Panc1 (cell line): ENCODE measurements at regions not wholly inside any gene's neighbourhood (a gene's known extent, or its start where the extent isn't known, plus 50 kb on each side); places are given as distances from the start of the nearest gene placed in this dataset.

Source experiments
- ATAC-seq: fragments of 200-7000 bp; cut with Tn5 transposase; 2 replicates; pipeline ENCODE4 v1.9.1; 2020; ENCODE audit warnings: mild to moderate bottlenecking, moderate library complexity
- BruUV-seq: library from RNA; stranded (reverse); fragments of 400-500 nt; replicated peaks from 2 replicates; lab custom pipeline; 2021; lab: Mats Ljungman, UMichigan
- CTCF ChIA-PET: fragments of 300-600 bp; sonication (Branson Sonifier 250); formaldehyde crosslinking; loops from one replicate; lab custom pipeline; 2022; ENCODE audit warnings: antibody characterized with exemption; lab: Charles Lee
- POLR2A ChIA-PET: fragments of 300-600 bp; sonication (Branson Sonifier 250); formaldehyde crosslinking; loops from one replicate; lab custom pipeline; 2022; ENCODE audit warnings: antibody characterized with exemption; lab: Charles Lee
- DNase-seq: peaks from one replicate; pipeline ENCODE4 v3.0.0-alpha.2; 2010; ENCODE audit warnings: low read depth, low spot score
- H3K27ac ChIP-seq: 2 replicates; pipeline ENCODE4 v1.5.1; 2011; ENCODE audit warnings: mild to moderate bottlenecking, low read length, inconsistent platforms
- H3K27me3 ChIP-seq: fragments of 200-500 bp; sonication (Bioruptor generic); 2 replicates; pipeline ENCODE4 v1.6.0; 2014; ENCODE audit warnings: low read length, inconsistent platforms; ENCODE audit not compliant: control insufficient read depth, insufficient read depth
- H3K36me3 ChIP-seq: fragments of 200-500 bp; sonication (Bioruptor generic); 2 replicates; pipeline ENCODE4 v1.5.1; 2014; ENCODE audit warnings: inconsistent platforms, mild to moderate bottlenecking, low read length, moderate library complexity; ENCODE audit not compliant: control insufficient read depth, insufficient read depth
- H3K4me1 ChIP-seq: 2 replicates; pipeline ENCODE4 v1.5.1; 2011; ENCODE audit warnings: inconsistent platforms, mild to moderate bottlenecking, low read length, moderate library complexity; ENCODE audit not compliant: control insufficient read depth, insufficient read depth
- H3K4me3 ChIP-seq, 2 experiments: 2 replicates each; pipeline ENCODE4 v1.5.1; 2011 to 2012; ENCODE audit warnings: low read depth in 2 of 2, low read length in 2 of 2, mild to moderate bottlenecking in 2 of 2, inconsistent platforms in 1 of 2, moderate library complexity in 1 of 2
- H3K9me3 ChIP-seq: fragments of 200-500 bp; sonication (Bioruptor generic); 2 replicates; pipeline ENCODE4 v1.5.1; 2014; ENCODE audit warnings: low read depth, mild to moderate bottlenecking, inconsistent platforms, low read length, moderate library complexity; ENCODE audit not compliant: control insufficient read depth, insufficient read depth
- POLR2AphosphoS5 ChIP-seq: IDR thresholded peaks from 2 replicates; pipeline ENCODE4 v1.6.1; 2012; ENCODE audit warnings: mild to moderate bottlenecking, low read depth, low read length, moderate library complexity
- SIN3A ChIP-seq: IDR thresholded peaks from 2 replicates; pipeline ENCODE4 v1.6.1; 2012; ENCODE audit warnings: low read depth, mild to moderate bottlenecking, low read length, moderate library complexity, borderline replicate concordance; ENCODE audit not compliant: insufficient read depth
- TCF7L2 ChIP-seq: IDR thresholded peaks from 2 replicates; pipeline ENCODE4 v1.6.1; 2011; ENCODE audit warnings: mild to moderate bottlenecking, low read depth, low read length, inconsistent platforms
- in situ Hi-C: cut with HindIII; loops from 2 replicates; pipeline ENCODE4 v1.10.0; 2016; ENCODE audit warnings: low sequenced_read_pairs, low pct_unique_long_range_greater_than_20kb
- intact Hi-C: fragments of 100-400 bp; cut with micrococcal nuclease; formaldehyde crosslinking; loops from one replicate; pipeline ENCODE4 v1.10.0; 2022; ENCODE audit not compliant: unreplicated experiment
- TF ChIP-seq, protein P1 (sequence below): fragments of 450-650 bp; IDR thresholded peaks from 2 replicates; pipeline ENCODE4 v1.5.1; 2017; ENCODE audit warnings: mild to moderate bottlenecking
- TF ChIP-seq, protein P2 (sequence below), 2 experiments: IDR thresholded peaks; 2 replicates each; pipeline ENCODE4 v1.6.1; 2011 to 2012; ENCODE audit warnings: low read depth in 2 of 2, control low read depth in 1 of 2, low read length in 1 of 2, mild to moderate bottlenecking in 1 of 2, moderate library complexity in 1 of 2; ENCODE audit not compliant: insufficient read depth in 1 of 2

DNA sequence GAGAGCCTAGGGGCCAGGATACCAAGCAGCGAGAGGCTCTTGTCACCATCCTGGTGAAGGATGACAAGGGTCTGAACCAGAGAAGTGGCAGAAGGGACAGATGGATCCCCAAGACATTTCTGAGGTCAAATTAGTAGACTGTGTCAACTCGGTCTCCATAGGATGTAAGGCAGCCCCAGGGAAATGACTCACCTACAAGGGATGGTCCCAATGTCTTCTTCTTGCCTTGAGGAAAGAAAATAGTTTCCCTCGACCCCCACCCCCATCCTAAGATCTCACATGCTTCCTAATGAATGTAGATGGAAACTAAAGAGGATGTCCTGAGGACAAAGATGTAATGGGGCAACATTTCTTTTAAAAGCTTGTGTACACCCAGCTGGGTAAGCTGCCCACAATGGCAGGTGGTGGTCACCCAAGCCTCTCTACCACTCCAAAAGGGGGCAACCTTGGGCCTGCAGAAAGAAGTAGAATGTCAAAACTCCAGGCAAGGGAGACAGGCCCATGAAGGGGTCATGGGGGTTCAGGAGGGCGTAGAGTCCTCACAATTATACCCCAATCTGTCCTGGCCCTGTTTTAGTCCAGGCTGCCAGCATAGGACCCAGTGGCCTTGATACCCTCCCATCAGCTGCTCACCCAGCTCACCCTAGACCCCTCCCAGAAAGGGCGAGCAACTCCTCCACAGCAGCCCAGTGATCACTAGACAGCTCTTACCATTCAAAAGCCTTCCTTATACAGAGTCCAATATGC is 187.4 kb downstream of the ACTL7B start:
- no TSS peak for BruUV-seq
- Histone ChIP-seq H3K4me1 (no peaks in the 10 kb centered on the region), H3K4me3 (no peak overlapping the region), H3K27me3 (no peaks in the 10 kb centered on the region), H3K9me3 (no peaks in the 10 kb centered on the region), H3K36me3 (no peaks in the 10 kb centered on the region), H3K27ac (no peak overlapping the region)
- no peak for ATAC-seq
- in situ Hi-C loops, result no loop called here
- intact Hi-C loops, result no loop called here
- POLR2A ChIA-PET, result interaction anchor here (0.7 kb wide), 1 partner anchor 1332 kb away, joined by 4 read pairs; no protein-coding TSS in a partner anchor
- no peak for TF ChIP-seq TCF7L2
- no peak for TF ChIP-seq POLR2AphosphoS5
- no peak for TF ChIP-seq SIN3A
- TF ChIP-seq, protein P1, sequence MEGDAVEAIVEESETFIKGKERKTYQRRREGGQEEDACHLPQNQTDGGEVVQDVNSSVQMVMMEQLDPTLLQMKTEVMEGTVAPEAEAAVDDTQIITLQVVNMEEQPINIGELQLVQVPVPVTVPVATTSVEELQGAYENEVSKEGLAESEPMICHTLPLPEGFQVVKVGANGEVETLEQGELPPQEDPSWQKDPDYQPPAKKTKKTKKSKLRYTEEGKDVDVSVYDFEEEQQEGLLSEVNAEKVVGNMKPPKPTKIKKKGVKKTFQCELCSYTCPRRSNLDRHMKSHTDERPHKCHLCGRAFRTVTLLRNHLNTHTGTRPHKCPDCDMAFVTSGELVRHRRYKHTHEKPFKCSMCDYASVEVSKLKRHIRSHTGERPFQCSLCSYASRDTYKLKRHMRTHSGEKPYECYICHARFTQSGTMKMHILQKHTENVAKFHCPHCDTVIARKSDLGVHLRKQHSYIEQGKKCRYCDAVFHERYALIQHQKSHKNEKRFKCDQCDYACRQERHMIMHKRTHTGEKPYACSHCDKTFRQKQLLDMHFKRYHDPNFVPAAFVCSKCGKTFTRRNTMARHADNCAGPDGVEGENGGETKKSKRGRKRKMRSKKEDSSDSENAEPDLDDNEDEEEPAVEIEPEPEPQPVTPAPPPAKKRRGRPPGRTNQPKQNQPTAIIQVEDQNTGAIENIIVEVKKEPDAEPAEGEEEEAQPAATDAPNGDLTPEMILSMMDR, result no peak
- TF ChIP-seq, protein P2, sequence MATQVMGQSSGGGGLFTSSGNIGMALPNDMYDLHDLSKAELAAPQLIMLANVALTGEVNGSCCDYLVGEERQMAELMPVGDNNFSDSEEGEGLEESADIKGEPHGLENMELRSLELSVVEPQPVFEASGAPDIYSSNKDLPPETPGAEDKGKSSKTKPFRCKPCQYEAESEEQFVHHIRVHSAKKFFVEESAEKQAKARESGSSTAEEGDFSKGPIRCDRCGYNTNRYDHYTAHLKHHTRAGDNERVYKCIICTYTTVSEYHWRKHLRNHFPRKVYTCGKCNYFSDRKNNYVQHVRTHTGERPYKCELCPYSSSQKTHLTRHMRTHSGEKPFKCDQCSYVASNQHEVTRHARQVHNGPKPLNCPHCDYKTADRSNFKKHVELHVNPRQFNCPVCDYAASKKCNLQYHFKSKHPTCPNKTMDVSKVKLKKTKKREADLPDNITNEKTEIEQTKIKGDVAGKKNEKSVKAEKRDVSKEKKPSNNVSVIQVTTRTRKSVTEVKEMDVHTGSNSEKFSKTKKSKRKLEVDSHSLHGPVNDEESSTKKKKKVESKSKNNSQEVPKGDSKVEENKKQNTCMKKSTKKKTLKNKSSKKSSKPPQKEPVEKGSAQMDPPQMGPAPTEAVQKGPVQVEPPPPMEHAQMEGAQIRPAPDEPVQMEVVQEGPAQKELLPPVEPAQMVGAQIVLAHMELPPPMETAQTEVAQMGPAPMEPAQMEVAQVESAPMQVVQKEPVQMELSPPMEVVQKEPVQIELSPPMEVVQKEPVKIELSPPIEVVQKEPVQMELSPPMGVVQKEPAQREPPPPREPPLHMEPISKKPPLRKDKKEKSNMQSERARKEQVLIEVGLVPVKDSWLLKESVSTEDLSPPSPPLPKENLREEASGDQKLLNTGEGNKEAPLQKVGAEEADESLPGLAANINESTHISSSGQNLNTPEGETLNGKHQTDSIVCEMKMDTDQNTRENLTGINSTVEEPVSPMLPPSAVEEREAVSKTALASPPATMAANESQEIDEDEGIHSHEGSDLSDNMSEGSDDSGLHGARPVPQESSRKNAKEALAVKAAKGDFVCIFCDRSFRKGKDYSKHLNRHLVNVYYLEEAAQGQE (IDR thresholded peaks at IDR 0.05; ENCODE audit: insufficient read depth in 1 of 2, low read depth in 2 of 2, low read length in 1 of 2), result no peak
- no peak for DNase-seq
- CTCF ChIA-PET, result no interaction called here

DNA sequence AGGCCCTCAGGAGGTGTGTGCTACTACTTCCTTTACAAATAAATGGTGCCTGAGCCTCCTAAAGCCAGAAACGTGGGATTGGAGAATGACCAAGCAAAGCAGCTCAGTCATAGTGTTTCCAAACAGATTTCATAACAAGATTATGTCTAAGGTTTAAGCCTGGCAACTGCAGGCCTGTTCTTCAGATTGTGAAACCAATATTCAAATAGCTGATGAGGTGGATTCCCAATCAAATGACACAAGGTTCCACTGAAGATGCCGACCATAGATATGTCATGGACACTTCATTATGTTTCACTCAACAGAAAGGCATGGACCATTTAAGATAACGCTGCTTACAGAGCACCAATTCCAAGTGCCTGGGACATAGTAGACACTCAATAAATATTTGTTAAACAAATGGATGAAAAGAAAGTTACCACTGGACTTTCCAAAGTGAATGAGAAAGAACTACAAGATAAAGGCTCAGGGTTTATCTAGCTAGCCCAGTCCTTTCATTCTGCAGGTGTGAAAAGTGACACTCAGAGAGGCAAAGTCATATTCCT is 189.5 kb downstream of the ACTL7B start:
- DNase-seq (no peak), ATAC-seq (no peak)
- Histone ChIP-seq H3K36me3 (no peaks in the 10 kb centered on the region), H3K27me3 (no peaks in the 10 kb centered on the region), H3K27ac (no peak overlapping the region), H3K4me1 (no peaks in the 10 kb centered on the region), H3K9me3 (no peaks in the 10 kb centered on the region), H3K4me3 (no peak overlapping the region)
- in situ Hi-C loops (no loop called here), intact Hi-C loops (no loop called here)
- TF ChIP-seq, protein P1, result no peak
- TF ChIP-seq SIN3A, result no peak
- no peak for TF ChIP-seq POLR2AphosphoS5
- TF ChIP-seq TCF7L2, result no peak
- TF ChIP-seq, protein P2 (IDR thresholded peaks at IDR 0.05; ENCODE audit: insufficient read depth in 1 of 2, low read depth in 2 of 2, low read length in 1 of 2), result no peak
- no TSS peak for BruUV-seq
- POLR2A ChIA-PET, result no interaction called here
- CTCF ChIA-PET, result no interaction called here
